ENCODE measurements at regions not wholly inside any gene's neighbourhood (a gene's known extent, or its start where the extent isn't known, plus 50 kb on each side); places are given as distances from the start of the nearest gene placed in this dataset.
"Not testable (repeated sequence)": the region's sequence is repeated elsewhere in the genome, so short reads cannot be mapped to it uniquely, and the experiment has no call there.

- TF ChIP-seq HIVEP1 (CRISPR knock-in tag; IDR thresholded peaks at IDR 0.05); ZNF354B (CRISPR knock-in tag; IDR thresholded peaks at IDR 0.05); KAT8 (IDR thresholded peaks at IDR 0.05; ENCODE audit: low read depth); GABPA (tag; conservative IDR thresholded peaks at IDR 0.05; ENCODE audit: low read depth): not testable (repeated sequence)
- TF ChIP-seq, protein P1, sequence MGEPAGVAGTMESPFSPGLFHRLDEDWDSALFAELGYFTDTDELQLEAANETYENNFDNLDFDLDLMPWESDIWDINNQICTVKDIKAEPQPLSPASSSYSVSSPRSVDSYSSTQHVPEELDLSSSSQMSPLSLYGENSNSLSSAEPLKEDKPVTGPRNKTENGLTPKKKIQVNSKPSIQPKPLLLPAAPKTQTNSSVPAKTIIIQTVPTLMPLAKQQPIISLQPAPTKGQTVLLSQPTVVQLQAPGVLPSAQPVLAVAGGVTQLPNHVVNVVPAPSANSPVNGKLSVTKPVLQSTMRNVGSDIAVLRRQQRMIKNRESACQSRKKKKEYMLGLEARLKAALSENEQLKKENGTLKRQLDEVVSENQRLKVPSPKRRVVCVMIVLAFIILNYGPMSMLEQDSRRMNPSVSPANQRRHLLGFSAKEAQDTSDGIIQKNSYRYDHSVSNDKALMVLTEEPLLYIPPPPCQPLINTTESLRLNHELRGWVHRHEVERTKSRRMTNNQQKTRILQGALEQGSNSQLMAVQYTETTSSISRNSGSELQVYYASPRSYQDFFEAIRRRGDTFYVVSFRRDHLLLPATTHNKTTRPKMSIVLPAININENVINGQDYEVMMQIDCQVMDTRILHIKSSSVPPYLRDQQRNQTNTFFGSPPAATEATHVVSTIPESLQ (CRISPR knock-in tag; IDR thresholded peaks at IDR 0.05) = not testable (repeated sequence)
- TF ChIP-seq, protein P2, sequence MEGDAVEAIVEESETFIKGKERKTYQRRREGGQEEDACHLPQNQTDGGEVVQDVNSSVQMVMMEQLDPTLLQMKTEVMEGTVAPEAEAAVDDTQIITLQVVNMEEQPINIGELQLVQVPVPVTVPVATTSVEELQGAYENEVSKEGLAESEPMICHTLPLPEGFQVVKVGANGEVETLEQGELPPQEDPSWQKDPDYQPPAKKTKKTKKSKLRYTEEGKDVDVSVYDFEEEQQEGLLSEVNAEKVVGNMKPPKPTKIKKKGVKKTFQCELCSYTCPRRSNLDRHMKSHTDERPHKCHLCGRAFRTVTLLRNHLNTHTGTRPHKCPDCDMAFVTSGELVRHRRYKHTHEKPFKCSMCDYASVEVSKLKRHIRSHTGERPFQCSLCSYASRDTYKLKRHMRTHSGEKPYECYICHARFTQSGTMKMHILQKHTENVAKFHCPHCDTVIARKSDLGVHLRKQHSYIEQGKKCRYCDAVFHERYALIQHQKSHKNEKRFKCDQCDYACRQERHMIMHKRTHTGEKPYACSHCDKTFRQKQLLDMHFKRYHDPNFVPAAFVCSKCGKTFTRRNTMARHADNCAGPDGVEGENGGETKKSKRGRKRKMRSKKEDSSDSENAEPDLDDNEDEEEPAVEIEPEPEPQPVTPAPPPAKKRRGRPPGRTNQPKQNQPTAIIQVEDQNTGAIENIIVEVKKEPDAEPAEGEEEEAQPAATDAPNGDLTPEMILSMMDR (IDR thresholded peaks at IDR 0.05 in 2 of 3, conservative IDR thresholded peaks at IDR 0.05 in 1 of 3; ENCODE audit: insufficient read depth in 2 of 3, low read depth in 1 of 3, low read length in 3 of 3) = not testable (repeated sequence)
Measured at GRCh38 chr2:166744117-166744516, 144.2 kb upstream of the XIRP2 start.

All from K562 (cell line).